Inflammatory macrophage treated with lipopolysaccharide for 4 hours (primary cell): ENCODE measurements at regions not wholly inside any gene's neighbourhood (a gene's known extent, or its start where the extent isn't known, plus 50 kb on each side); places are given as distances from the start of the nearest gene placed in this dataset.
"Not testable (repeated sequence)": the region's sequence is repeated elsewhere in the genome, so short reads cannot be mapped to it uniquely, and the experiment has no call there.

Source experiments
- DNase-seq: peaks from one replicate; pipeline ENCODE4 v3.0.0-alpha.2; 2020

DNA sequence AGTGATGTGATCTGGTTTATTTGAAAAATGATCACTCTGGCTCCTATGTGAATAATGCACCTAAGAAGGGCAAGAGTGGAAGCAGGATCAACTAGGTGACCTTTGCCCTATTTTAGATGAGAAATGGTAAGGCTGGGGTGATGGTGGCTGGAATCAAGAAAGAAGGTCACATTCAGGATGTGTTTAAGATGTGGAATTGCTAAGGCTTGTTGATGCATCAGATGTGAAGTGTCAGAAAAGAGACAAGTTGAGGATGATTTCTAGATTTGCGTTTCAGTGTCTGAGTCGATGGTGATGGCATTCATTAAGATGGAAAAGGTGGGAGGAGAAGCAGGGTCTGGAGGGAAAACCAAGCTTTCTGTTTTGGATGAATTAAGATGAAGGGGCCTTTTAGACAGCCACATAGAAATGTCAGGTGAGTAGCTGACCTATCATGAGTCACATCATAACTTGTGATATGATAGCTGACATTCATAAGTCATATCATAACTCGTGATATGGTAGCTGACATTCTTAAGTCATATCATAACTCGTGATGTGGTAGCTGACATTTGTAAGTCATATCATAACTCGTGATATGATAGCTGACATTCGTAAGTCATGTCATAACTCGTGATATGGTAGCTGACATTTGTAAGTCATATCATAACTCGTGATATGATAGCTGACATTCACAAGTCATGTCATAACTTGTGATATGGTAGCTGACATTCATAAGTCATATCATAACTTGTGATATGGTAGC lies 101.2 kb upstream of the SEC11C start:
- DNase-seq = no peak

DNA sequence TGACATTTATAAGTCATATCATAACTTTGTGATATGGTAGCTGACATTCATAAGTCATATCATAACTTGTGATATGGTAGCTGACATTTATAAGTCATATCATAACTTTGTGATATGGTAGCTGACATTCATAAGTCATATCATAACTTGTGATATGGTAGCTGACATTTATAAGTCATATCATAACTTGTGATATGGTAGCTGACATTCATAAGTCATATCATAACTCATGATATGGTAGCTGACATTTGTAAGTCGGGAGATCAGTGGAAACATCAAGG lies 100.7 kb upstream of the SEC11C start:
- DNase-seq = not testable (repeated sequence)

DNA sequence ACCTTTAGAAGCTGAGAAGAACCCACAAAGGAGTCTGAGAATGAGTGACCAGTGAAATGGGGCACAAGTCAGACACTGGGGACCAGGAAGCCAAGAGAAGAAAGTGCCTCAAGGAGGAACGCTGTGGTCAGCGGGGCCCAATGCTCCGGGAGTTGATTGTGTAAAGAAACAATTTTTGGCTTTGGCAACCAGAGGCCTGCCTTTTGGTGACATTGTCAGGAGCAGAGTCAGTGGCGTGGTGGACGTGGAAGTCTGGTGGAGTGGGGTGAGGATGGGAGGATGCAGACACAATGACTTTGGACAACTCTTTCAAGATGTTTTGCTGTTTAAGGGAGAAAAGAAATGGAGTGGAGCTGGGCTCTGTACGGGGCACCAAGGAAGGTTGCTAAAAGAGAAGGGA lies 100.2 kb upstream of the SEC11C start:
- DNase-seq = no peak

DNA sequence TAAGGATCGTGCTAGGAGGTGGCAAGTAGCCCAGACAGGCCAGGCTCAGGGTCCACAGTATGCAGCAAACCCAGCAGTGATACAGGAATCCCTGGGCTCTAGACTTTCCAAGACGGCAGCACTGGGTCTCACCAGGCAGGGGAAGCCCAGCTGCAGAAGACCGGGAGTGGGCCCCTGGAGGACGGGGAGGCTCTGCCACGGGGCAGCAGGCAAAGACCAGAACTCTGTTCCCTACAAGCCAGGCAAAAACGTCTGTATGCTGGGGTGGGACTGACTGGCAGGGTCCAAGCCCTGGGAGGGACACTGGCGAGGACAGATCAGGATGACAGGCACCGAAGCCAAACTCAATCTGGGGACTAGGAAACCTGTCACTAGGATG lies 98.9 kb upstream of the SEC11C start:
- no peak for DNase-seq

DNA sequence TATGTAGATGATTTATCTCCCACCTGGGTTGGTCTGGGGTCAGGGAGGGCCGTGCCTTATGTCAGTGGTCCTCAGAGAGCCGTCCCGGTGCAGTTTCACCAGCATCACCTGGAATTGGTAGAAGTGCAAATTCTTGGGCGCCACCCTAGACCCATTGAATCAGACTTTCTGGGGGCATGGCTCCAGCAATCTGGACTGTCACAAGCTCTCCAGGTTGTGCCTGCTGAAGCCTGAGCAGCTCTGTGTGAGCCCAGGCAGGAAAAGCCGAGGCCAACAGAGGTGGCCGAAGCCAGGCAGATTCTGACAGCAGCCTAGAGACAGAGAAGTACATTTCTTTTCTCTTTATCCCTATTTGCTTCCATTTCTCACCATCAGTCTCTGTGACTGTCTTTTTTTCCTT lies 98.4 kb upstream of the SEC11C start:
- DNase-seq = no peak

DNA sequence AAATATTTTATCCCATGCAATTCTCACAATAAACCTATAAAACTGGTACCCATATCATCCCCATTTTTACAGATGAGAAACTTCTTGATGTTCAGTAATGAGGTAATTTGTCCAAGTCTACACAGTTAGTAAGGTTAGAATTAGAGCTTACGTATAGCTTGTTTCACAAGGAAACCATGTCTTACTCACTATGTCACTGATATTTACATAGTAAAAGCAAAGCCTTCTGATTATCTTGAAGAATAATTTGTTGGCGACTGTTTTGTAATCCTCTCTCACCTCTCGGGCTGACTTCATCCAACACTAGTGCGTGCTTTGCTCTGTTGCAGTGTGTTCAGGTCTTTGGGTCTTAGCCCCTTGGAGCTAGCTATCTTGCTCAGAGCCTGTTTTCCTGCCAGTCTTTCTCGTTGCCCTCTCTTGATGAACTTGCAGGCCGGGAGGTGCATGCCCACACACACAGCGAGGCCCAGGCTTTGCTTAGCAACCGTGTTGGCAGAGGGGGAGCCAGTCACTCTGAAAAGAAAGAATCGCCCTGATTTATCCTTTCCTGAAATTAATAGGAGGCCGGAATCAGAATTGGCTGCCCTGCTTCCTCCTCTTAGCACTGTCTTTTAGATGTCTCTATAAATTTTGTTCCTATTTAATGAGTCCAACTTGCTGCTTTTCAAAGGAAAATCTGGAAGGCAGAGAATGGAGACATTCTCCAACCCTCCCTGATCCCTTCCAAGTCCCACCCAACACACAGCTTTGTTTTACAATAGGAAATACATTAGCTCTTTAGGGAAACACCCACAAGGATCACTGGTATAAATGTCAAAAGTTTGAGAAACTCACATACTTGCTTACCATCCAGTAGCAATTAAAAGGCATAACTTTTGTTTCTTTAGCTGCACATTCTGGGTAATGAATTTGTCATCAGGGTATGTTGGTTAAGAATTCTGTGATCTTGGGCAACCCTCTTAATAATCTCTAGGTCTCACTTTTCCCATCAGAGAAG lies 97.6 kb upstream of the SEC11C start:
- peak; percentile 11 for DNase-seq

DNA sequence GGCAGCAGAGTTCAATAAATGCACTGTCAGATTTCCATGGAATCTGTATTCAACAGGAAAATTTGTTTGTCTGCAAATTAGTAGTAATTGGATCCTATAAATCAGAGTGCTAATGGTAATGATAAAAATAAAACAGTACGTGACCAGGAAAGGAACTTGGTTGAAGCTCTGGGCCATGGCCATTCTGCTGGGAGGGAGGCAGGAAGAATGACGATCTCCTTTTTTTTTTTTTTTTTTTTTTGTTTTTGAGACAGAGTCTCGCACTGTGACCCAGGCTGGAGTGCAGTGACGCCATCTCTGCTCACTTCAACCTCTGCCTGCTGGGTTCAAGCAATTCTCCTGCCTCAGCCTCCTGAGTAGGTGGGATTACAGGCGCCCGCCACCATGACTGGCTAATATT lies 94.8 kb upstream of the SEC11C start:
- no peak for DNase-seq

DNA sequence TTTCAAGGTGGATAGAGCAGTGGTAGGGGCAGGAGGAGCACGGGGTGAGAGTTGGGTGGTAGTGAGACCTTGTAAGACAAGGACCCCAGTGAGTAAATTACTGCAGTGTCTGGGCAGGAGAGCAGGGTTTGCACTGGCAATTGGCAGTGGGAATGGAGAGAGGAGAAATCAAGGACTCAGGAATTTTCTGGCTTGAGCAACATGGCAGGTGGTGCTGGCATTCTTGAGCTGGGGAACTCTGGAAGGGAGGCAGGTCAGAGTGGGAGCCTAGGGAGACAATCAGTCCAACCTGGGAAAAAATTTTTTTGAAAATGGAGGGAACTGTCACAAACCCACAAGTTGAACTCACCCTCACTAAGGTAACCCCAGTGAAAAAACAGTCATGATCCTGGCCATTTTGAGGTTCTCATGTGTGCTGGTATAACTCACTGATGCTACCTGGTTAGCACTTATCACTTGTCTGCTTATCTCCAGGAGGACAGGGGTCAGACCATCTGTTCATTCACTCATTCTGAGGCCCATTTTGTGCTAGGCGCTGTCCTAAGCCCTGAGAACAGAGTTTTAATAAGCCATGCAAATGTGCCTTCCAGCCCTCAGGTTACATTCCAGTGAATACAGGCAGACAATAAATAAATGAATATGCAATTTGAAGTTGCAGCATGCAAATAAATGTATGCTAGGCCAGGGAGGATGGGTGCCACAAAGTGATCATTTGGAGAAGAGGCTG lies 92.2 kb upstream of the SEC11C start:
- DNase-seq = no peak

DNA sequence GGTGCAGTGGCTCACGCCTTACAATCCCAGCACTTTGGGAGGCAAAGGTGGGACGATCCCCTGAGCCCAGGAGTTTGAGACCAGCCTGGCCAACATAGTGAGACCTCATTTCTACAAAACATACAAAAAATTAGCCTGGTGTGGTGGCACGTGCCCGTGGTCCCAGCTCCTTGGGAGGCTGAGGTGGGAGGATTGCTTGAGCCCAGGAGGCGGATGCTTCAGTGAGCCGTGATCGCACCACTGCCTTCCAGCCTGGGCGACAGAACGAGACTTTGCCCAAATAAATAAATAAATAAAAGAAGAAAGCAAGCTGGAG lies 91.7 kb upstream of the SEC11C start:
- no peak for DNase-seq

DNA sequence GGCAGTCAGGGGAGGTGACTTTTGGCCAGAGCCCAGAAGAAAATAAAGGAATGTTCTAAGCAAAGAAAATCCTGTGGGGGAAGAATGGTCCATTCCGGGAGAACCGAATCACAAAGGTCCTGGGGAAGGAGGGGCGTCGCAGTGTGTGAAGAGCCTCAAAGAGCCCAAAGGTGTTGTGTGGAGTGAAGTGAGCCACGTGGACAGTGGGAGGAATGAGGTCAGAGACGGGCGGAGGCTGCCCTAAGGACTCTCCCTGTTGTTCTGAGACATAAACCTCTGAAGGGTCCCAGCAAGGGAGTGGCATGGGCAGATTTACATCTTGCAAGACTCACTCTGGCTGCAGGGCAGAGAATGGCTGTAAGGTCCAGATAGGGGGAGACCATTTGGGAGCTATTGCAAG lies 91.3 kb upstream of the SEC11C start:
- DNase-seq = no peak

DNA sequence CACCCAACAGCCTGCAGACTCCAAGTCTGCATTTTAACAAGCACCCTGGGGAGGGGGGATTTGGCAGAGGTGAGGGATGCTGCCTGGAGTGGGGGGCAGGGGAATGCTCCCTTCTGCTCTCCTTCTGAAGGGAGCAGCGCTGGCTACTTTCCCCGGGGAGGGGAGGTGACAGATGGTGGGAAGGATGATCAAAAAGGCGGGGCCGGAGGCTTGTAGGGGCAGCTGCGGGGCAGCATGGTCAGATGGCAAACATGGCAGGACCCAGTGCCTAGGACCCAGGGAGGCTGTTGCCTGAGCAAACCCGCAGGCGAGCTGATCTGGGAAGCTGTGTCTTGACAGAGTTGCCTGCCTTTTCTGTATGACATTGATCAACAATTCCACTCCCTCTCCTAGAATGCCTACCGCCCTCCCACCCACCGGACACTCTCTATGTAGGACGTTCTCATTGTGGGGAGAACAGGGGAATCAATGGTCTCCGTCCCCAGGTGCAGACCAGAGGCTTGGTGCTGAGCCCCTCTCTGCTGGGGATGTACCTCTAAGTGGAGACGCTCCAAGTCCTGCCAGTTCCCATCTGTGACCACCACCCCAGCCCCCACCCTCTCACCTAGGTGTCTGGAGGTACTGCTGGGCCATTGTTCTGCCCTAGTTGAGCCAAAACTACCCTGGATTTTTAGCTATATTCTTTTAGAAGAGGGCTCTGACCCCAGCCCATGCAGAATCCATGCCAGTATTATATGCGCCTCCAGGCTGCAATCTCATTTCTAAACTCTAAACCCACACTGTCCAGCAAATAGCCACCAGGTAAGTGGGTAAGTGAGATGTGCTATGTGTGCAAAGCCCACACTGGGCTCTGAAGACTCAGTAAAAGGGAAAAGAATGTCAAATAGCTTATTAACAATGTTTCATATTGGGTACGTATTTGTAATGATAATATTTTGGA lies 89.7 kb upstream of the SEC11C start:
- DNase-seq = no peak

DNA sequence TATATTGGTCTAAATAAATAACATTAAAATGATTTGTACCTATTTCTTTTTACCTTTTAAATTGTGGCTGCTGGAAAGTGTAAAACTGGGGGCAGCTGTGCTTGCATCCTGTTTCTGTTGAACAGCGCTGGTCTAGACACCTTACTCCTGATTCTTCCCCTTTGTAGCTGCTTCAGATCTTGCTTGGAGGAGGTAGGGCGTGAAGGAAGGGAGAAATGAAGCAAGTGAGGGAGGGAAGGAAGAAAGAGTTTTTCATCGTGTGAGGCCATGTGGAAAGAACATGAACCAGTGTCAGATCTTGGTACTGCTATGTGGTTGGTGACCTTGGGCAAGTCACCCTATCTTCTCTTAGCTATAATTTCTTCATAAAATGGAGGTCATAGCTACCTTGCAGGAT lies 89.0 kb upstream of the SEC11C start:
- DNase-seq = no peak

DNA sequence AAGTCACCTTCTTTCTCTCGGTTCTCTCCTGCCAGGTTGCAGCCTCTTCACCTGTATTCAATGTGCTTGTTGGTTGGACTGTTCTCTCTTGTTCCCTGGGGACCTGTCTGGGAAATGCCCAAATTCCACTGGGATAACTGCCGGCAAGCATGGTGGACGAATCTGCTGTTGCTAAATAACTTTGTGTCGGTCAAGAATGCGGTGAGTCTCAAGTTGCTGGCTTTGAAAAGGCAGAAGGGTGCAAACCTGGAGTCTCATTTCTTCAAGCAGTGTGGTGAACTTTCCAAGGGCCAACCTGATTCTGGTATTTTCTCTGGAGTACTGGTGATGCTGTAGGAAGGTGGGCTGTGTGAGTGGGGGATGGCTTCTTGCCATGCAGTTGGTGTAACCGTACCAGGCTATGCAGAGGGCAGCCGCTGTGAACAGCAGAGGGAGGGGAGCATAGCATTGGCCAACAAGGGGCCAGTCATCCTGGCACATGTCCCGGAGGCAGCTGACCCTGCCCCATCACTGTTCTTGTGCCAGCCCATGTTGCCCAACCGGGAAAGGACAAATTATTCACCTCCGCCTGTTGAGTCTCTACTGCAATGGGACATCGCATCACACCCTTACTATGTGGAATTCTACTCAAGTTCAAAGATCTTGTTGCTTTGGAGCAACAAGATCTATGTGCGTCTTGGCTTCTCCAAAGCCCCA lies 88.1 kb upstream of the SEC11C start:
- DNase-seq = no peak

DNA sequence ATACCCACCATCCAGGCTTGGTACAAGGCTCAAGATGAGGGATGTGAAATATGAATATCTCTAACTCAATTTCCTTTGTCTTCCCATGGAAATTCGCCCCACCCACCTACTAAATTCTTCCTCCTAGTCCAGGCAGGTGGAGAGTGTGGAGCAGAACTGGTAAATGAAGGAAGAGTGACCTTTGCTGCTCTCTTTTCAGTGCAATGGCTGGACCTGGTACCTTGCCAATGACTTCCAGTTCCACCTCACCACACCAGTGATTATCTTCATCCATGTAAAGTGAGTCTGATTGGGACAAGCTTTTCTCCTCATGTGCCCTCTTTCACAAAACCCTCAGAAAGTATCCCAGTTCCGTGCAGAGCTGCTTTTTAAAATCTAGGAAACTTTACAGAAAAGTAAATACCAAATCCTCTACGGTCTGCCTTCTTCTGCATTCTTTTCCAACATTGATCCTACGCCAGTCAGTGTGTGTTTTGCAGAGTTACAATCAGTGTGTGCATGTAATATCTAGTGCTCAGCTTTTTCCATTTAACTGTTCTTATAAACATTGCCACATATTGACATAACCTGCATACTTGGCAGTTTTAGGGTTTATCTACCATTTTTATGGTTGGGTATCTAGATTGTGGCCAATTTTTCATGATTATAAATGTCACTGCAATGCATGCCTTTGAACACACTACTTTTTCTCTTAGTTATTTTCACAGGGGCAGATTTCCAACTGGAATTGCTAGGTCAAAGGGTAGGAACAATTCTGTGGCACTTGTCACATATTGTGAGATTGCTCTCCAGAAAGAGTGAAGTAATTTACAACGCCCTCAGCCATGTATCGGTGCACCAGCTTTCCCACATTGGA lies 86.5 kb upstream of the SEC11C start:
- DNase-seq = no peak

DNA sequence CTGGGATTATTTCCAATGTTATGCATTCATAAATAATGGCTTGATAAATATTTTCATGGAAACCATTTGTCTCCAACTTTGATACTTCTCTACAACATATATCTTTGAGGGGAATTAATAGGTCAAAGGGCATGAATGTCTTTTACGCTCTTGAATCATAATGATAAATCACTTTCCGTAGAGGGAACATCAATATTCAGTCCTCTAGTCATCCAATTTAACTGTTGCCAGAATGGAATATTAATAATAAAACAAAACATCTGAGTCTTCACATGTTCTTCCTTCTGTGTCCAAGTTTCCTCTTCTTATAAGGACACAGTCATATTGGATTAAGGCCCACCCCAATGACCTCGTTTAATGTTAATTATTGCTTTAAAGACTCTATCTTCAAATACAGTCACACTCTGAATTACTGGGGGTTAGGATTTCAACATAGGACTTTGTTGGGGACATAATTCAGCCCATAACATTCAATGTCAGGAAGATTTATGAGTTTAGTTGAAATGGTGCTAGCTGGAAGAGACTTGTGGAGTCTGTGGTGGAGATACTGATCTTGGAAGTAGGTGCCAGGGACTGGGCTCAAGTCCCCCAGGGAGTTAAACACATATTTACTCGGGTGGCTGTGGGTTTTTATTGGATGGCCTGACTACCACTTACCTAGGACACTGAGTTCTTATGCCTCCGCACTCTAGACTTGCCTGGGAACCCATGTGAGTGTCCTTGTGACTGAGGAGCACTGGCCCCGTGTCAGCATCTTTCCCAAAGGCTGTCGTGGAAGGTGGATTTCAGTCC lies 85.0 kb upstream of the SEC11C start:
- DNase-seq = no peak

DNA sequence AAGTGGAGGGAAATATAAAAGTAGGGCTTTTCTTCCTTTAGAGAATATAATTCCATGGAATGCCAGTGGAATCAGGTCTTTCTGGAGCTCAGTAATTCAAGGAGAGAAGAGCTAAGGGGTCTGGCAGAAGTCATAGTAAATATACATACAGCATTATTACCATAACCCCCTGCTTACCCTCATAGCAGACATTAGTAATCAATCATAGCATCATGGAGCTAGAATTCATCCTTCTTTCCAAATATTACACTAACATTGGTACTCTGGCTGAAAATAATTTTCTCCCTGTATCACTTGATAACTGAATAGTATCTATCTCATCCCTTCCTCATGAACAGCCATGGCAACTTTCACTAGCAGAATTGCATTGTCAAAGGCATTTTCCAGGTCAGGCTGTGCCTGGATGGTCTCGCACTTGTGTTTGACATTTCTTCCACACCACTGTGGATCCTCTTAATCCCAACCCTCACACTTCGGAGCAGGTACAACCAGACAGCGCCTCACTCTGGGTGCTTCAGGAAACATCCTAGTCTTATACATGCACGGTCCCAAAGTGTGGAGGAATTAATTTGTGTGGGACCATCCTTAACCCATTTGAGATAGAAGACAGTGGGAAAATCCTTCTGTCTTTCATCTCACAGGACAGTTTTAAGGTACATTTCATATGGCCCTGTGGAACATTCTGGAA lies 84.2 kb upstream of the SEC11C start:
- DNase-seq = no peak

DNA sequence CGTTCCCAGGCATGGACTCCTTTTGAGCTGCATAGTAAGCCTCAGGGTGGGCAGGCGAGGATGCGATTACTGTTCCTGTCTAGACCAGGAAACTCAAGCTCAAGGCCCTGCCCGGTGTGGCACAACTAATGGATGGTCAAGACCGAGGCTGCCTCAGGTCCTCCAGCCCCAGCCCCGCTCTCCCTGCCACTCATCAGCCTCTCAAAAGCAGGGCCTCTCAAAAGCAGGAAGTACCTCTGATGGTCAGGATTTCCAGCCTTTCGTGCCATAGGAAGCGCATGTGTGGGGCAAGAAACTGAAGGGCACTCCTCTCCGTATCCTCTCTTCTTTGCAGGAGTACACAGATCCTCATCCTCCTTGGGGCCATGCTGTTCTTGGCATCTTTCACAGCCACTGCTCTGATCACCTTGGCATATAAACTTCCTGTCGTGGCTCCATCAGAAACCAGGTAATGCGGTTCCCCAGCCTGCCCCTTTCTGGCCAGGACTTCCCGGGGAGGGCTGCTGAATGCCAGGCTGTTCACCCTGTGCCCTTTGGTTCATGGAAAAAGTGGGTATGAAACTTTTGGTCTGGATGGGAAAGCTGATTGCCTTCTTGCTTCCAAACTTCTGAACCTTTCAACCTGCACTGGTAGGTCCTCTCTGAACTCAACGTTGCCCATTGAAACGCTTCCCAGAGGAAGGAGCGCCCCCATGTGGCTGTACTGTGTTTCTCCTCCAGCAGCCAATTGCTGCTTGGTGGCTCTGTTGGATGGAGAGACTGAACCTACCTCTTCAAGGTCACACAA lies 82.8 kb upstream of the SEC11C start:
- peak; percentile 56 for DNase-seq

DNA sequence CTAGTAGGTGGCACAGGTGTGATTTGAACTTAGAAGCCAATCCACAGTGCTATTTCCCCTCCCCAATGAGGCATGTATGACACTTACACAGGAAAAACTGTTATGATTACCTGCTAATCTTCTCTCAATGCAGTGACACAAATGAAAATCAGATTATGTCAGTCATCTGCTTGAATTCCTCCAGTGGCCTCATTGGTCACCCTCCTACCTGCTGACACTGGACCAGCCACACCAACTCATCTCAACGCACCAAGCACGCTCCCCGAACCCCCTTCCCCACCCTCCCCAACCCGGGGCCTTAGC lies 82.2 kb upstream of the SEC11C start:
- DNase-seq = no peak

DNA sequence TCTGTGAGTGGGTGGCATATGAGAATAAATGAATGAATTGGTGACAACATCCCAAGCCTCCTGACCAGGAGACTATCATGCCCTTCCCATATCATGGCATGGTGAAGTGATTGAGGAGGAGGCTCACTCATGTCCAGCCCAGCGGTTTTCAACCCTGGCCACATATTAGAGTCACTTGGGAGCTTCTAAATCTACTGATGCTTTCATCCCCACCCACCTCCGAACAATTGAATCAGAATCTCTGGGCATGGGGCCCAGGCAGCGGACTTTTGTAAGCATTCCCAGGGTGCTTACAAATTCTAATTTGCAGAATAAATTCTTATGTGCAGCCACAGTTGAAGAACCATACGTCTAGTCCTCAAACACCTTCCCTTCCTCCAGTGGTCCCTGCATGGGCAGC lies 81.7 kb upstream of the SEC11C start:
- DNase-seq = no peak
